ENCODE measurements at regions not wholly inside any gene's neighbourhood (a gene's known extent, or its start where the extent isn't known, plus 50 kb on each side); places are given as distances from the start of the nearest gene placed in this dataset.

DNA sequence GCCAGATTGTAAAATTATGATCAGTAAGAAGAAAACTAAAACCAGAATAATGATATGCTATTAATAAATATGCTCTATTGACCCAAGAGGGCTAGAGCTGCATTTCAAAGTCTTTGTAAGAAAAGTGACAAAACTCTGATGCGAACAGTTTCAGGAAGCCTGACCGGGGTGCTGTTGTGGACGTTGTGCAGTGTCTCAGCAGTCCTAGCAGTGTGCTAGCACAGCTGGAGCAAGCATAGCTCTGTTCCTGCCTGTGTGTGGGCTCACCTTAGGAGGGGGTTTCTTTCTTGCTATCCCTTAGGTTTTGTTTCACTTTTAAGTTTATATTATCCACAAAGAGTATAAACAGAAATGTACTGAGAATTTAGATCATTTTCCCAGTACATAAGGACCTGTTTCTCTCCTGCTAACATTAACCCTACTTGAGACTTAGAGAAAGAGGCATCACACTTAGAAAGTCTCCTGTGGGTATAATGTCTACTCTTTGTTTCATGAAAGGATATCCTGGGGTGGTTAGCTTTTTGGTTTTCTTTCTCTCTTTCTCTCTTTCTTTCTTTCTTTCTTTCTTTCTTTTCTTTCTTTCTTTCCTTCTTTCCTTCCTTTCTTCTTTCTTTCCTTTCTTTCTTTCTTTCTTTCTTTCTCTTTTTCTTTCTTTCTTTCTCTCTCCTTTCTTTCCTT is 124.5 kb downstream of the TMEM182 start:
- Mint-ChIP-seq H3K9me3 (ENCODE audit: unreplicated experiment) (no peaks in the 10 kb centered on the region), H3K27me3 (ENCODE audit: insufficient read depth, unreplicated experiment) (peaks cover 2% of the 10 kb centered on the region), H3K4me3 (ENCODE audit: unreplicated experiment) (no peak overlapping the region), H3K36me3 (ENCODE audit: insufficient read depth, unreplicated experiment) (no peaks in the 10 kb centered on the region), H3K27ac (ENCODE audit: unreplicated experiment) (no peak overlapping the region), H3K4me1 (ENCODE audit: low read depth, unreplicated experiment) (no peaks in the 10 kb centered on the region)
- BruUV-seq (replicated peaks): no TSS peak
- no peaks in the 10 kb centered on the region for H3K36me3 ChIP-seq (ENCODE audit: control insufficient read depth, insufficient read depth, low read length)
- TF ChIP-seq, protein P1, sequence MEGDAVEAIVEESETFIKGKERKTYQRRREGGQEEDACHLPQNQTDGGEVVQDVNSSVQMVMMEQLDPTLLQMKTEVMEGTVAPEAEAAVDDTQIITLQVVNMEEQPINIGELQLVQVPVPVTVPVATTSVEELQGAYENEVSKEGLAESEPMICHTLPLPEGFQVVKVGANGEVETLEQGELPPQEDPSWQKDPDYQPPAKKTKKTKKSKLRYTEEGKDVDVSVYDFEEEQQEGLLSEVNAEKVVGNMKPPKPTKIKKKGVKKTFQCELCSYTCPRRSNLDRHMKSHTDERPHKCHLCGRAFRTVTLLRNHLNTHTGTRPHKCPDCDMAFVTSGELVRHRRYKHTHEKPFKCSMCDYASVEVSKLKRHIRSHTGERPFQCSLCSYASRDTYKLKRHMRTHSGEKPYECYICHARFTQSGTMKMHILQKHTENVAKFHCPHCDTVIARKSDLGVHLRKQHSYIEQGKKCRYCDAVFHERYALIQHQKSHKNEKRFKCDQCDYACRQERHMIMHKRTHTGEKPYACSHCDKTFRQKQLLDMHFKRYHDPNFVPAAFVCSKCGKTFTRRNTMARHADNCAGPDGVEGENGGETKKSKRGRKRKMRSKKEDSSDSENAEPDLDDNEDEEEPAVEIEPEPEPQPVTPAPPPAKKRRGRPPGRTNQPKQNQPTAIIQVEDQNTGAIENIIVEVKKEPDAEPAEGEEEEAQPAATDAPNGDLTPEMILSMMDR (IDR thresholded peaks at IDR 0.05; ENCODE audit: insufficient read depth in 1 of 2, low read depth in 1 of 2, low read length in 1 of 2, severe bottlenecking in 1 of 2, unreplicated experiment in 1 of 2): no peak
- CTCF ChIA-PET: no interaction called here
- H3K4me3 ChIP-seq (ENCODE audit: low read depth, low read length): no peak overlapping the region
- POLR2A ChIA-PET: no interaction called here
- no peak for DNase-seq
- no peaks in the 10 kb centered on the region for H3K9me3 ChIP-seq
- no peaks in the 10 kb centered on the region for H3K4me1 ChIP-seq
- no peaks in the 10 kb centered on the region for H3K27me3 ChIP-seq (replicated peaks; ENCODE audit: control insufficient read depth, insufficient read depth, low read length)
- intact Hi-C loops (cut with micrococcal nuclease; ENCODE audit: unreplicated experiment): no loop called here

DNA sequence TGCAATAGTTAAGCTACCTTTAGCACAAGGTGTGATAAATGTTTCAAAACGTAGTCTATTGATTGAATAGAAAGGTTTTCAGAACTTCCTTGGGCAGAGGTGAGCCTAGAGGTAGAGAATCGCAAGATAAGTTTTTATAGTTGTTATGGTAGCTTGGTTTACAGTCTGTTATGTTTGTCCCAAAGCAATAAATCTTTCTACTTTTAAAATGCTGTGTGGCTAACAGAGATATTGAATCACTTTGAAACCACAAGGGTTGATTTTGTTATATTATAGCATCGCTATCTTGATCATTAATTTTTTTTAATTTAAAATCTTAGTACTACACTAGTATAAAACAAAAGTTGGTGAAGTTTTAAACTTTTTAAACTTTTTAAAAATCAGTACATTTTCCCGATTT is 126.7 kb downstream of the TMEM182 start:
- ChIA-PET CTCF (no interaction called here), POLR2A (no interaction called here)
- no TSS peak for BruUV-seq (replicated peaks)
- H3K27me3 Mint-ChIP-seq (ENCODE audit: insufficient read depth, unreplicated experiment): peaks cover 5% of the 10 kb centered on the region
- TF ChIP-seq, protein P1 (IDR thresholded peaks at IDR 0.05; ENCODE audit: insufficient read depth in 1 of 2, low read depth in 1 of 2, low read length in 1 of 2, severe bottlenecking in 1 of 2, unreplicated experiment in 1 of 2): no peak
- H3K4me1 Mint-ChIP-seq (ENCODE audit: low read depth, unreplicated experiment): no peaks in the 10 kb centered on the region
- no peak for DNase-seq
- Histone ChIP-seq H3K27me3 (replicated peaks; ENCODE audit: control insufficient read depth, insufficient read depth, low read length) (no peaks in the 10 kb centered on the region), H3K4me1 (no peaks in the 10 kb centered on the region), H3K36me3 (ENCODE audit: control insufficient read depth, insufficient read depth, low read length) (no peaks in the 10 kb centered on the region), H3K4me3 (ENCODE audit: low read depth, low read length) (no peak overlapping the region), H3K9me3 (no peaks in the 10 kb centered on the region)
- no peaks in the 10 kb centered on the region for H3K36me3 Mint-ChIP-seq (ENCODE audit: insufficient read depth, unreplicated experiment)
- no peaks in the 10 kb centered on the region for H3K9me3 Mint-ChIP-seq (ENCODE audit: unreplicated experiment)
- intact Hi-C loops (cut with micrococcal nuclease; ENCODE audit: unreplicated experiment): no loop called here
- no peak overlapping the region for H3K27ac Mint-ChIP-seq (ENCODE audit: unreplicated experiment)
- no peak overlapping the region for H3K4me3 Mint-ChIP-seq (ENCODE audit: unreplicated experiment)

- Mint-ChIP-seq H3K4me3 (ENCODE audit: unreplicated experiment) (no peak overlapping the region), H3K27me3 (ENCODE audit: insufficient read depth, unreplicated experiment) (peaks cover 10% of the 10 kb centered on the region), H3K36me3 (ENCODE audit: insufficient read depth, unreplicated experiment) (no peaks in the 10 kb centered on the region), H3K27ac (ENCODE audit: unreplicated experiment) (no peak overlapping the region), H3K4me1 (ENCODE audit: low read depth, unreplicated experiment) (no peaks in the 10 kb centered on the region), H3K9me3 (ENCODE audit: unreplicated experiment) (no peaks in the 10 kb centered on the region)
- no peak overlapping the region for H3K4me3 ChIP-seq (ENCODE audit: low read depth, low read length)
- no peak for DNase-seq
- BruUV-seq (replicated peaks): no TSS peak
- no peaks in the 10 kb centered on the region for H3K4me1 ChIP-seq
- ChIA-PET CTCF (no interaction called here), POLR2A (no interaction called here)
- H3K27me3 ChIP-seq (replicated peaks; ENCODE audit: control insufficient read depth, insufficient read depth, low read length): peaks cover 2% of the 10 kb centered on the region
- intact Hi-C loops (cut with micrococcal nuclease; ENCODE audit: unreplicated experiment): no loop called here
- H3K36me3 ChIP-seq (ENCODE audit: control insufficient read depth, insufficient read depth, low read length): no peaks in the 10 kb centered on the region
- TF ChIP-seq, protein P1 (IDR thresholded peaks at IDR 0.05; ENCODE audit: insufficient read depth in 1 of 2, low read depth in 1 of 2, low read length in 1 of 2, severe bottlenecking in 1 of 2, unreplicated experiment in 1 of 2): no peak
- H3K9me3 ChIP-seq: no peaks in the 10 kb centered on the region
Observed at GRCh38 chr2:102891296-102891695, 129.5 kb downstream of the TMEM182 start.
